Caco-2 (cell line): ENCODE measurements at regions not wholly inside any gene's neighbourhood (a gene's known extent, or its start where the extent isn't known, plus 50 kb on each side); places are given as distances from the start of the nearest gene placed in this dataset.

Source experiments
- BruUV-seq: library from RNA; stranded (reverse); fragments of 400-500 nt; replicated peaks from 2 replicates; lab custom pipeline; 2021; lab: Mats Ljungman, UMichigan
- CTCF ChIA-PET: fragments of 300-600 bp; sonication (Branson Sonifier 250); formaldehyde crosslinking; loops from one replicate; lab custom pipeline; 2022; ENCODE audit warnings: antibody characterized with exemption; lab: Charles Lee
- POLR2A ChIA-PET: fragments of 300-600 bp; sonication (Branson Sonifier 250); formaldehyde crosslinking; loops from one replicate; lab custom pipeline; 2022; ENCODE audit warnings: antibody characterized with exemption; lab: Charles Lee
- DNase-seq, 2 experiments: peaks; one replicate each; pipeline versions ENCODE4 v3.0.0 to v3.0.0-alpha.2; 2020 to 2022
- H3K27me3 ChIP-seq: replicated peaks from 2 replicates; pipeline ENCODE4 v1.6.0; 2011; ENCODE audit warnings: low read length; ENCODE audit not compliant: control insufficient read depth, insufficient read depth
- H3K36me3 ChIP-seq: 2 replicates; pipeline ENCODE4 v1.5.1; 2011; ENCODE audit warnings: low read length; ENCODE audit not compliant: control insufficient read depth, insufficient read depth
- H3K4me1 ChIP-seq: fragments of 250-450 bp; sonication (Bioruptor Pico); 2 replicates; pipeline ENCODE4 v1.5.1; 2020; ENCODE audit warnings: mild to moderate bottlenecking
- H3K4me3 ChIP-seq: 2 replicates; pipeline ENCODE4 v1.5.1; 2011; ENCODE audit warnings: low read depth, mild to moderate bottlenecking, control low read depth, low read length
- H3K9me3 ChIP-seq: fragments of 250-450 bp; sonication (Bioruptor Pico); 2 replicates; pipeline ENCODE4 v1.5.1; 2020; ENCODE audit warnings: mild to moderate bottlenecking, moderate library complexity
- H3K27ac Mint-ChIP-seq: one replicate; pipeline ENCODE4 v1.8.0; 2022; ENCODE audit warnings: mixed read lengths; ENCODE audit not compliant: unreplicated experiment
- H3K27me3 Mint-ChIP-seq: one replicate; pipeline ENCODE4 v1.8.0; 2022; ENCODE audit warnings: mixed read lengths; ENCODE audit not compliant: insufficient read depth, unreplicated experiment
- H3K36me3 Mint-ChIP-seq: one replicate; pipeline ENCODE4 v1.8.0; 2022; ENCODE audit warnings: mild to moderate bottlenecking, mixed read lengths; ENCODE audit not compliant: insufficient read depth, unreplicated experiment
- H3K4me1 Mint-ChIP-seq: one replicate; pipeline ENCODE4 v1.8.0; 2022; ENCODE audit warnings: low read depth, mixed read lengths; ENCODE audit not compliant: unreplicated experiment
- H3K4me3 Mint-ChIP-seq: one replicate; pipeline ENCODE4 v1.8.0; 2022; ENCODE audit warnings: mild to moderate bottlenecking, moderate library complexity, mixed read lengths; ENCODE audit not compliant: unreplicated experiment
- H3K9me3 Mint-ChIP-seq: one replicate; pipeline ENCODE4 v1.8.0; 2022; ENCODE audit warnings: mixed read lengths; ENCODE audit not compliant: unreplicated experiment
- CTCF ChIP-seq, 2 experiments: fragments of 200-600 bp in 1 of 2; IDR thresholded peaks; 1 replicate in 1 of 2; 2 replicates in 1 of 2; pipeline versions ENCODE4 v1.5.1 to v1.8.0; 2011 to 2022; ENCODE audit warnings: antibody characterized with exemption in 1 of 2, control low read depth in 1 of 2, inconsistent platforms in 1 of 2, low read depth in 1 of 2, low read length in 1 of 2, mild to moderate bottlenecking in 1 of 2, moderate library complexity in 1 of 2; ENCODE audit not compliant: insufficient read depth in 1 of 2, severe bottlenecking in 1 of 2, unreplicated experiment in 1 of 2
- intact Hi-C: fragments of 100-400 bp; cut with micrococcal nuclease; formaldehyde crosslinking; loops from one replicate; pipeline ENCODE4 v1.10.0; 2022; ENCODE audit not compliant: unreplicated experiment

- intact Hi-C loops, result no loop called here
- no peak for DNase-seq
- Mint-ChIP-seq H3K27ac (no peak overlapping the region), H3K27me3 (peaks cover 27% of the 10 kb centered on the region), H3K4me3 (no peak overlapping the region), H3K4me1 (no peaks in the 10 kb centered on the region), H3K36me3 (no peaks in the 10 kb centered on the region), H3K9me3 (no peaks in the 10 kb centered on the region)
- no TSS peak for BruUV-seq
- H3K36me3 ChIP-seq, result no peaks in the 10 kb centered on the region
- CTCF ChIA-PET, result interaction anchor here (0.6 to 0.9 kb wide), 2 partner anchors 21 to 727 kb away, joined by 3 read pairs; no protein-coding TSS in a partner anchor
- H3K4me1 ChIP-seq, result no peaks in the 10 kb centered on the region; the same call in 1 of the 2 replicates
- no peak overlapping the region for H3K4me3 ChIP-seq
- H3K9me3 ChIP-seq, result no peaks in the 10 kb centered on the region; the same call in 1 of the 2 replicates
- H3K27me3 ChIP-seq, result no peaks in the 10 kb centered on the region
- POLR2A ChIA-PET, result no interaction called here
- TF ChIP-seq CTCF (IDR thresholded peaks at IDR 0.05; ENCODE audit: insufficient read depth in 1 of 2, low read depth in 1 of 2, low read length in 1 of 2, severe bottlenecking in 1 of 2, unreplicated experiment in 1 of 2), result no peak
Observed at GRCh38 chr20:61118429-61119224, 133.4 kb upstream of the CDH4 start.

- CTCF ChIA-PET, result no interaction called here
- no peak overlapping the region for H3K4me3 Mint-ChIP-seq
Observed at GRCh38 chr20:61119273-61119672, 132.8 kb upstream of the CDH4 start.

More at GRCh38 chr20:61119273-61119672, 132.8 kb upstream of the CDH4 start:
- H3K4me1 Mint-ChIP-seq, result no peaks in the 10 kb centered on the region
- no peak for TF ChIP-seq CTCF (IDR thresholded peaks at IDR 0.05; ENCODE audit: insufficient read depth in 1 of 2, low read depth in 1 of 2, low read length in 1 of 2, severe bottlenecking in 1 of 2, unreplicated experiment in 1 of 2)
- H3K27me3 ChIP-seq, result no peaks in the 10 kb centered on the region
- H3K9me3 Mint-ChIP-seq, result no peaks in the 10 kb centered on the region
- H3K4me1 ChIP-seq, result no peaks in the 10 kb centered on the region; the same call in 1 of the 2 replicates
- DNase-seq, result no peak
- no peaks in the 10 kb centered on the region for H3K36me3 ChIP-seq
- H3K27me3 Mint-ChIP-seq, result peaks cover 27% of the 10 kb centered on the region
- H3K9me3 ChIP-seq, result no peaks in the 10 kb centered on the region; the same call in 1 of the 2 replicates
- H3K27ac Mint-ChIP-seq, result no peak overlapping the region
- POLR2A ChIA-PET, result no interaction called here
- intact Hi-C loops, result no loop called here
- H3K36me3 Mint-ChIP-seq, result no peaks in the 10 kb centered on the region
- no TSS peak for BruUV-seq
- no peak overlapping the region for H3K4me3 ChIP-seq
